GM12875 (cell line): ENCODE measurements at regions not wholly inside any gene's neighbourhood (a gene's known extent, or its start where the extent isn't known, plus 50 kb on each side); places are given as distances from the start of the nearest gene placed in this dataset.
"Not testable (repeated sequence)": the region's sequence is repeated elsewhere in the genome, so short reads cannot be mapped to it uniquely, and the experiment has no call there.

Experiments used
- H3K4me3 ChIP-seq: one replicate; pipeline ENCODE4 v1.5.1; 2011; ENCODE audit warnings: low read depth, low read length, control low read depth
- TF ChIP-seq, protein P1 (sequence below): IDR thresholded peaks from 2 replicates; pipeline ENCODE4 v1.5.1; 2011; ENCODE audit warnings: low read depth, mild to moderate bottlenecking, control low read depth, inconsistent platforms, low read length, moderate library complexity, borderline replicate concordance; ENCODE audit not compliant: insufficient read depth

DNA sequence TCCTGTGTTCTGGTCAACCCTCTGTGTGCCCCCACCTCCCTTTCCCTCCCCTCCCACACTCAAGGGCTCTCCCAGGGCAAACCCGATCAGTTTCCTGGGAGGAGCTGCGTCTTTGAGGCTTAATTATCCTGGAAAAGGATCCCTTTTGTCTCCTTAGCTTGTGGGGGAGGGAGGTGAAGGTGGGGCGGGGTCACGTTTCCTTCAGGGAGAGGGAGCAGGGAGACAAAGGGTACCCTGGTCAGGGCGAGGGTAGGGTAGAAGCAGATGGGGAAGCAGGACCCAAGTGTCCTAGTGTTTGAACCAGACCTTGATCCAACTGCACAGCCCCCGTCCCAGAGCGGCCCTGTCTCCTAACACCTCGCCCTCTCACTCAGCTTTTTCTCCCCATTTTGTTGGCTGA is 90.1 kb downstream of the HIF1AN start:
- TF ChIP-seq, protein P1, sequence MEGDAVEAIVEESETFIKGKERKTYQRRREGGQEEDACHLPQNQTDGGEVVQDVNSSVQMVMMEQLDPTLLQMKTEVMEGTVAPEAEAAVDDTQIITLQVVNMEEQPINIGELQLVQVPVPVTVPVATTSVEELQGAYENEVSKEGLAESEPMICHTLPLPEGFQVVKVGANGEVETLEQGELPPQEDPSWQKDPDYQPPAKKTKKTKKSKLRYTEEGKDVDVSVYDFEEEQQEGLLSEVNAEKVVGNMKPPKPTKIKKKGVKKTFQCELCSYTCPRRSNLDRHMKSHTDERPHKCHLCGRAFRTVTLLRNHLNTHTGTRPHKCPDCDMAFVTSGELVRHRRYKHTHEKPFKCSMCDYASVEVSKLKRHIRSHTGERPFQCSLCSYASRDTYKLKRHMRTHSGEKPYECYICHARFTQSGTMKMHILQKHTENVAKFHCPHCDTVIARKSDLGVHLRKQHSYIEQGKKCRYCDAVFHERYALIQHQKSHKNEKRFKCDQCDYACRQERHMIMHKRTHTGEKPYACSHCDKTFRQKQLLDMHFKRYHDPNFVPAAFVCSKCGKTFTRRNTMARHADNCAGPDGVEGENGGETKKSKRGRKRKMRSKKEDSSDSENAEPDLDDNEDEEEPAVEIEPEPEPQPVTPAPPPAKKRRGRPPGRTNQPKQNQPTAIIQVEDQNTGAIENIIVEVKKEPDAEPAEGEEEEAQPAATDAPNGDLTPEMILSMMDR = no peak
- H3K4me3 ChIP-seq = no peak overlapping the region

DNA sequence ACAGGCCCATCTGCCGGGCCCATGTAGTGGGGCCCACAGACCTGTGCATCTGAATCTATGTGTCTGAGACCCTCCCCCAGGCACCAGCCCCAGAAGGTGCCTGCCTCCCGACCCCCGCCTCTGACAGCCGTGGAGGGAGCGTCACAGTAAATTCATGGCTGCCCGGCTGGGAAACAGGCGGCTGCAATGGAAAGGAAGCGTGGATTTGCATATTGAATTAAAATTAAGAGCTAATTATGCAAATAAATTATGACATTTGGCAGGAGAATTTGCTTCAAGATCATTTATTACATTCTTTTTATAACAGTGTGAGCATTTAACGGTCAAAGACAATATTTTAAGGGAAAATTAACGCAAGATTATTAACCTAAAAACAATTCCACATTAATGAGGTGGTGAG is 92.3 kb downstream of the HIF1AN start:
- TF ChIP-seq, protein P1 = no peak
- no peak overlapping the region for H3K4me3 ChIP-seq

DNA sequence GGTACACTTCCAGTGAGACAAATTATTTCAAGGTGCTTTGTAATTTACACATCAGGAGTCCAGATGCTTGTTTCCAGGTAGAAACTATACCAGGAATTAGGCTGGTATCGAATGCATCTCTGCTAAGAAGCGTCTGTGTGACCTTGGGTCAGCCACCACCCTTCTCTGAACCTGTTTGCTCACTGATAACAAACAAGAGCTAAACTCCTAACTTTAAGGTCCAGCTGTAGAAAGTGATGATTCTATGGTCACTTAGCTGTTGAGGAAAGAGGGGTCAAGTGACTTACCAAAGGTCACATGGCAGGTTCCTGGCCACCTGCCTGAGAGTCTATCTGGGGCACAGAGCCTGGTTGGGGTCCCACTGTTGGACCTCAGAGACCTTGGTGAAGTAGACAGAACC is 95.4 kb downstream of the HIF1AN start:
- H3K4me3 ChIP-seq = no peak overlapping the region
- TF ChIP-seq, protein P1 = no peak

DNA sequence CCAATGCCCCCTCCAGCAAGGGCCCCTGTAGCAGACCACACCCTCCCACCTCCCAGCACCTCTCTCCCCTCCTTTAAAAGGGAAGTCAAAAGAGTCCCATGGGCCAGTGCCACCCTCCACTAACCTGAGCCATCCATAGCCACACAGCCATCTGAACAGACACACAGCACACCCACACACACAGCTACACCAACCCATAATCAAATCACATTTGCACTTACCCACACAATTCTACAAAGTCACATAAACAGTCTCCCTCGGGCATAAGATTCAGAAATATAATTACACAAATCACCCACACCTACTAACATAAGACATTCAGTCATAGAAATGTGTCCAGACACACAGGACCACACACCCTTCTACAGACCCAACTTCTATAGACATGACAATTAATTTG is 96.3 kb downstream of the HIF1AN start:
- H3K4me3 ChIP-seq = no peak overlapping the region
- TF ChIP-seq, protein P1 = no peak

DNA sequence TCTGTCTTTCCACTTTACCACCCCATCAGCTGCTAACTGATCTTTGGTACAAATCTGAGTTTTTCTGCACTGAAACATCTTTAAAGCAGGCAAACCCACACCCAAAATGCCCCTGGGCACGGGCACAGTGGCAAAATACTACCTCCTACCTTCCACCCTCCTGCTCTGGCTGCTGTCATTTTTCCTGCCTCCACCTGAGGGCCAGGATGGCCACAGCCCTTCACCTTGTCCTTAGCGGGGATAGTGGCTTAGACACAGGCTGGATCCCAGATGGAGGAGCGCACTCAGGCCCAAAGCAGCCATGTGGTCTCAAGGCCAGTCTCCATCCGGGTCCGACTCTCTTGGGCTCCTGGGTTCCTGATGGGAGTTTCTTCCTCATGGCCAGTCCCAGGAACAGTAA is 98.3 kb downstream of the HIF1AN start:
- TF ChIP-seq, protein P1 = no peak
- no peak overlapping the region for H3K4me3 ChIP-seq

DNA sequence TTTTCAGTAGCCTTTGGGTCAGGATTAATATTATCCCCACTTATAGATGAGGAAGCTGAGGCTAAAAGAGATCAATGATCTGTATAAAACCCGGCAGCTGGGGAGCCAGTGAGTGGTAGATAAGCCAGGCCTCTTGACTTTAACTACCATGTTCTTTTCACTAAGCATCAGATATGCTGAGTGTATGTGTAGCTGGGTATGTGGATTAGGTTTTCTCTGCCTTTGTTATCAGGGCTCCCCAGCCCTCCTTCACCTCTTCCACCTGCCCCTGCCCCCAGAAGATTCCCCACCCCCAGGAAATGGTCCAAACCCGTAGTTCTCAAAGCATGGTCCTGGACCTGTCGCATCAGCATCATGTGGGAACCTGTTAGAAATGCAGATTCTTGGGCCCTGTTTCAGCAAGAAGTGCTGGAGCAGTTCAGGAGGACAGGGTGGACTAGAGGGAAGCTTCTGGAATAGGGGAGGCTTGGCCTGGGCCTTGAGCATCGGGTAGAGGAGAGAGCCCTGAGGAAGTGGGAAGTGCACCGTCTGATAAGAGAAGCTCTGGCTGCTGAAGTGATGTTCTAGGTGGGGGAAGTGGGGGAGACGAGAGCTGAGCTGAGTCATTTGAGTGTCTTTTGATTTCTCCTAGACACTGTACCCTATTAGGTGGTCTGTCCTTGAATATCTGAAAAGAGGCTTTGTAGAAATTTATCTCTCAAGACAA is 101.3 kb downstream of the HIF1AN start:
- no peak overlapping the region for H3K4me3 ChIP-seq
- TF ChIP-seq, protein P1 = no peak

DNA sequence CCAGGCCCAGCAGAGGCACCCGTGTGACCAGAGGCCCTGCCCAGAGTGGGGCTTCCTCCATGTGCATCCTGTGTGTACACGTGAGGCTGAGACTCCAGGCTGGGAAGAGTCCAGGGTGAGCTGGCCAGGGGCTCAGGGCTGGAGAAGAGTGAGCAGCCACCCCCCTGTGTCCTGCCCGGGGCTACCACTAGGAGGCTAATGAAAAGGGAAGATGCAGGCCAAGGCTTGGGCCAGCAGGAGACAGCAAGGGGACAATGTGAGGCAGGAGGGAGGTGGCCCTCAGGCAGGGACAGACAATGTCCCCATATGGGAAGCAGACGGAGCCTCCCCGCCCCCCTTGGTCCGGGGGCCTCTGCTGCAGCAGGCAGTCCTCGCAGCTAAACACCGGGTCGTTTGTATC is 102.0 kb downstream of the HIF1AN start:
- TF ChIP-seq, protein P1 = peak; percentile 59
- no peak overlapping the region for H3K4me3 ChIP-seq

DNA sequence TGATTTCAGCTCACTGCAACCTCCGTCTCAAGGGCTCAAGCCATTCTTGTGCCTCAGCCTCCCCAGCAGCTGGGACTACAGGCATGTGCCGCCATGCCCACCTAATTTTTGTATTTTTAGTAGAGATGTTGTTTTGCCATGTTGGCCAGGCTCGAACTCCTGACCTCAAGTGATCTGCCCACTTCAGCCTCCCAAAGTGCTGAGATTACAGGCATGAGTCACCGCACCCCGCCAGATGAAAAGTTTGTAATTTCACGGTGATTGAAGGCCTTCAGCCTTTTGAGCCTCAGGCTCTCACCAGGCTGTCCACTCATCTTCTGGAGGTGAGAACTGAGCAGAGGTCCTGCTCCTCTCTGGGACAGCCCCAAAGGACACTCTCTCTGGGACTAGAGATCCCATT is 103.2 kb downstream of the HIF1AN start:
- H3K4me3 ChIP-seq = not testable (repeated sequence)
